GM12891 (cell line): ENCODE measurements at regions not wholly inside any gene's neighbourhood (a gene's known extent, or its start where the extent isn't known, plus 50 kb on each side); places are given as distances from the start of the nearest gene placed in this dataset.

ENCODE experiments used
- POLR2A ChIP-seq: IDR thresholded peaks from 2 replicates; pipeline ENCODE4 v1.6.1; 2011; ENCODE audit warnings: low read depth, low read length, control low read depth
- SPI1 ChIP-seq: IDR thresholded peaks from 2 replicates; pipeline ENCODE4 v1.6.1; 2011; ENCODE audit warnings: low read depth, low read length, control low read depth

- TF ChIP-seq SPI1 (no peak), POLR2A (no peak)
These were observed 193.1 kb downstream of the DICER1 start for GRCh38 chr14:94964181-94964580.
